ENCODE measurements at regions not wholly inside any gene's neighbourhood (a gene's known extent, or its start where the extent isn't known, plus 50 kb on each side); places are given as distances from the start of the nearest gene placed in this dataset.

DNA sequence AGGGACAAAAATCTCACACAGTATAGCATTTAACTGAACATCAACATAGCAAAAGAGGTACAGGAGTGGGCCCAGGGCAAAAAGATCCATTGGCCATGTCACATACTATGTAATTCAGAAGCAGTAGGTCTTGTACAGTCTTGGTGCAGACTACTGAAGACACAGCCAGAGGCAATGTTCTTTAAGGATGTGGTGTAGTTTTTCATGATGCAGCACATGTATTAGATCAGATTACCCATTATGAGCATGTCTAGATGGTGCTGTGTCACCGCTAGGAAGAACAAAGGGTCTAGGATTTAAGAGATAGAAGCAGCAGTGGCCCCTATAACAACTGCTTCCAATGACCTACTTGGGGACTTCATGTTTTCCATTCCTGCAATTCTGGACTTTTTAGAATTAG lies 610.4 kb upstream of the MEF2C start:
- no peak for DNase-seq (ENCODE audit: low spot score in 2 of 2)
- WGBS: 76% methylated on average over 1 of the region's 1 CpG
- TF ChIP-seq POLR2A (IDR thresholded peaks at IDR 0.05) (no peak), EP300 (IDR thresholded peaks at IDR 0.05) (no peak), POLR2AphosphoS5 (IDR thresholded peaks at IDR 0.05) (no peak)
- TF ChIP-seq, protein P1, sequence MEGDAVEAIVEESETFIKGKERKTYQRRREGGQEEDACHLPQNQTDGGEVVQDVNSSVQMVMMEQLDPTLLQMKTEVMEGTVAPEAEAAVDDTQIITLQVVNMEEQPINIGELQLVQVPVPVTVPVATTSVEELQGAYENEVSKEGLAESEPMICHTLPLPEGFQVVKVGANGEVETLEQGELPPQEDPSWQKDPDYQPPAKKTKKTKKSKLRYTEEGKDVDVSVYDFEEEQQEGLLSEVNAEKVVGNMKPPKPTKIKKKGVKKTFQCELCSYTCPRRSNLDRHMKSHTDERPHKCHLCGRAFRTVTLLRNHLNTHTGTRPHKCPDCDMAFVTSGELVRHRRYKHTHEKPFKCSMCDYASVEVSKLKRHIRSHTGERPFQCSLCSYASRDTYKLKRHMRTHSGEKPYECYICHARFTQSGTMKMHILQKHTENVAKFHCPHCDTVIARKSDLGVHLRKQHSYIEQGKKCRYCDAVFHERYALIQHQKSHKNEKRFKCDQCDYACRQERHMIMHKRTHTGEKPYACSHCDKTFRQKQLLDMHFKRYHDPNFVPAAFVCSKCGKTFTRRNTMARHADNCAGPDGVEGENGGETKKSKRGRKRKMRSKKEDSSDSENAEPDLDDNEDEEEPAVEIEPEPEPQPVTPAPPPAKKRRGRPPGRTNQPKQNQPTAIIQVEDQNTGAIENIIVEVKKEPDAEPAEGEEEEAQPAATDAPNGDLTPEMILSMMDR (IDR thresholded peaks at IDR 0.05): no peak

DNA sequence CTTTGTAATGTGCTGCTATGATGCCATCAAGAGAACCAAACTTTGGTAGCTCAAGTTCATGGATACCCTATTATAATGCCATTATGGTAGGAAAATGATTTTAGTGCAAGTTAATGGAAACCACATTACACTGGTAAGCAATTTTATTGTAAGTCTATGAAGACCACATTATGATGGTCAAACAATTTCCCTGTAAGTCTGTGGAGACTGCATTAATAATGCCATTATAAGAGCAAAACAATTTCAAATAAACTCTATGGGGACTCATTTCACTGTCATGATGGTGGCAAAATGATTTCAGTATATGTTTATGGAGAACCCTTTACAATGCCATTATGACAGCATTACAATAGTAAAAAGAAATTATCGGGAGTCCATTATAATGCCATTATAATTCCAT lies 602.0 kb upstream of the MEF2C start:
- WGBS: 95% methylated on average over 1 of the region's 1 CpG
- Histone ChIP-seq H3K9me3 (no peaks in the 10 kb centered on the region), H3K4me3 (no peak overlapping the region), H3K27me3 (no peaks in the 10 kb centered on the region), H3K4me1 (no peaks in the 10 kb centered on the region), H3K36me3 (no peaks in the 10 kb centered on the region), H3K27ac (no peak overlapping the region)
- DNase-seq (ENCODE audit: low spot score in 2 of 2): no peak
- no peak for TF ChIP-seq EP300 (IDR thresholded peaks at IDR 0.05)
- TF ChIP-seq, protein P1 (IDR thresholded peaks at IDR 0.05): no peak
- TF ChIP-seq POLR2A (IDR thresholded peaks at IDR 0.05): no peak
- no peak for TF ChIP-seq POLR2AphosphoS5 (IDR thresholded peaks at IDR 0.05)

More for the DNA sequence above, 610.4 kb upstream of the MEF2C start:
- H3K36me3 ChIP-seq: no peaks in the 10 kb centered on the region
- no peaks in the 10 kb centered on the region for H3K4me1 ChIP-seq
- no peak overlapping the region for H3K4me3 ChIP-seq
- H3K9me3 ChIP-seq: no peaks in the 10 kb centered on the region
- H3K27me3 ChIP-seq: no peaks in the 10 kb centered on the region
- no peak overlapping the region for H3K27ac ChIP-seq

DNA sequence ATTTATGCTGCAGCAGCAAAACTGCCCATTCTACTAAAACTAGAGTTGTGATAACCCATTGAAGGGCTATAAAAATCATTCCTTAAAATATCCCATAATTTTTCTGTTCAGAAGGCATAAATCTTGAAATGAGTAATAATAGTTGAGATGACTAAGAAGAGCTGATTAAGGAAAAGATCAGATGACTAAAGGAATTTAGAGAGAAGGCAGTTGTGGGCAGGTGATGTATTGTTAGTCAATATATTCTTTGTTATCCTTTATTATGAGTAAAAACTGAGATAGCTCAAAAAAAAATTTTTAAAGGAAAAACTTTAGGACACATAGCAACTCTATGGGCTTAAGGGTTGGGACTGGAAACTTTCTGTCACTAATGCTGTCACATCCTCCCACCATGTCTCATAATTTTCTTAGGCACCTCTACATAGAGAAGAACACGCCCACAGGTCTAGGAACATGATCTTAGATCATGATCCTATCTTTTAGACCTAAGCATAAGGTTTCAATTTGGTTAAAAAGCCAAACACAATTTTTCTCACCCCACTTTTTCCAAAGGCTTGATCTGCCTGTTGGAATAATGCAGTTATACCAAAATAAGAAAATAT lies 597.5 kb upstream of the MEF2C start:
- 86% methylated on average over 1 of the region's 1 CpG for WGBS
- Histone ChIP-seq H3K27me3 (no peaks in the 10 kb centered on the region), H3K27ac (no peak overlapping the region), H3K4me1 (no peaks in the 10 kb centered on the region), H3K36me3 (no peaks in the 10 kb centered on the region), H3K4me3 (no peak overlapping the region), H3K9me3 (no peaks in the 10 kb centered on the region)
- TF ChIP-seq POLR2A (IDR thresholded peaks at IDR 0.05): no peak
- no peak for TF ChIP-seq POLR2AphosphoS5 (IDR thresholded peaks at IDR 0.05)
- TF ChIP-seq, protein P1 (IDR thresholded peaks at IDR 0.05): no peak
- TF ChIP-seq EP300 (IDR thresholded peaks at IDR 0.05): no peak
- no peak for DNase-seq (ENCODE audit: low spot score in 2 of 2)

DNA sequence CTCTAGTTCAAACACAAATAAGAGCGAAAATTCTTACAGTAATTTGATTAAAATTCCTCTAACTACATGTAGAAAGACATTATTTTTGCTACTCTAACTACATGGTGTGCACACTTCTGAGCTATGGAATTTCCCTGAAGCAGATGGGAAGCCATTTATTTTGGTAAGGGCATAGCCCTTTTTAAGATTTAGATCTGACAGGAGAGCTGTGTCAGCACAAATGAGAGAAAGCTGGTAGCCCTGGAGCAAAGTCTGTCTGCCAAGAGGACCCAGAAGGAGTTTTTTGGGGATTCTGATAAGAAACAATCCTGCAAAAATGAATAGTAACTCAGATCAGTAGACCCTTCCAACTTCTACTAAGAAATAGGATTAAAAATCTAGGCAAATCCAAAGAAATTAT lies 595.9 kb upstream of the MEF2C start:
- H3K27ac ChIP-seq: no peak overlapping the region
- H3K36me3 ChIP-seq: no peaks in the 10 kb centered on the region
- no peaks in the 10 kb centered on the region for H3K27me3 ChIP-seq
- TF ChIP-seq, protein P1 (IDR thresholded peaks at IDR 0.05): no peak
- TF ChIP-seq POLR2A (IDR thresholded peaks at IDR 0.05) (no peak), EP300 (IDR thresholded peaks at IDR 0.05) (no peak), POLR2AphosphoS5 (IDR thresholded peaks at IDR 0.05) (no peak)
- H3K4me1 ChIP-seq: no peaks in the 10 kb centered on the region
- no peak overlapping the region for H3K4me3 ChIP-seq
- WGBS: 83% methylated on average over 1 of the region's 1 CpG
- DNase-seq (ENCODE audit: low spot score in 2 of 2): no peak
- H3K9me3 ChIP-seq: no peaks in the 10 kb centered on the region

DNA sequence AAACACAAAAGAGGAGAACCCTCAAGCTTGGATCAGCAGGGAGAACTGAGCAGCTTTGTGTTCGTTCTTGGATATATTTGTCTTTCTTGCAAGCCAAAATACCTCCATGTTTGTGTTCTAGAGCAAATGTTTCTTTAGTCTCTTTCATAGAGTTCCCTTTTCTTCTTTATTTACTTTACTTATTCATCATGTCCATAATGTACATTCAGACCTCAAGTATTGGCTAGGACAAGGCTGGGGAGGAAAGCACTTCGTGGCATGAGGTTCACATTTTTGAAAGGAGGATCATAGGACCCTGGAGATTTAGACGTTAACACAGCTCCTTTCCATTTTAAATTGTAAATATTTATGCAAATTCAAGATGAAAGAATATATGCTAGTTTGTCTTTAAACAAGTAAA lies 590.2 kb upstream of the MEF2C start:
- TF ChIP-seq POLR2A (IDR thresholded peaks at IDR 0.05): no peak
- TF ChIP-seq, protein P1 (IDR thresholded peaks at IDR 0.05): no peak
- no peak for TF ChIP-seq POLR2AphosphoS5 (IDR thresholded peaks at IDR 0.05)
- TF ChIP-seq EP300 (IDR thresholded peaks at IDR 0.05): no peak
- no peaks in the 10 kb centered on the region for H3K9me3 ChIP-seq
- H3K4me1 ChIP-seq: no peaks in the 10 kb centered on the region
- no peak for DNase-seq (ENCODE audit: low spot score in 2 of 2)
- H3K4me3 ChIP-seq: no peak overlapping the region
- no peak overlapping the region for H3K27ac ChIP-seq
- H3K36me3 ChIP-seq: no peaks in the 10 kb centered on the region
- WGBS: 79% methylated on average over 3 of the region's 3 CpGs
- H3K27me3 ChIP-seq: no peaks in the 10 kb centered on the region
